GM23338 (cell line): ENCODE measurements at regions not wholly inside any gene's neighbourhood (a gene's known extent, or its start where the extent isn't known, plus 50 kb on each side); places are given as distances from the start of the nearest gene placed in this dataset.

ENCODE experiments used
- ATAC-seq: fragments of 200-7000 bp; cut with Tn5 transposase; 3 replicates; pipeline ENCODE4 v1.9.1; 2020
- DNase-seq: peaks from one replicate; pipeline ENCODE4 v3.0.0-alpha.2; 2015; ENCODE audit warnings: low spot score
- H2AFZ ChIP-seq: fragments of 200-600 bp; sonication (generic); 2 replicates; pipeline ENCODE4 v1.8.0; 2016; ENCODE audit warnings: antibody characterized with exemption, mild to moderate bottlenecking, moderate library complexity
- H3F3A ChIP-seq: fragments of 200-600 bp; sonication (generic); replicated peaks from 2 replicates; pipeline ENCODE4 v1.8.0; 2017; ENCODE audit warnings: antibody characterized with exemption, mixed run types, low read depth
- H3K27ac ChIP-seq: fragments of 200-600 bp; sonication (generic); 2 replicates; pipeline ENCODE4 v1.6.1; 2016; ENCODE audit warnings: low read depth
- H3K27me3 ChIP-seq: fragments of 200-600 bp; sonication (generic); 2 replicates; pipeline ENCODE4 v1.8.0; 2016; ENCODE audit warnings: mild to moderate bottlenecking, mixed run types, moderate library complexity; ENCODE audit not compliant: insufficient read depth
- H3K36me3 ChIP-seq: fragments of 200-600 bp; sonication (generic); 2 replicates; pipeline ENCODE4 v1.8.0; 2016; ENCODE audit warnings: mild to moderate bottlenecking; ENCODE audit not compliant: insufficient read depth
- H3K4me1 ChIP-seq: fragments of 200-600 bp; sonication (generic); 2 replicates; pipeline ENCODE4 v1.8.0; 2016; ENCODE audit warnings: mild to moderate bottlenecking, moderate library complexity; ENCODE audit not compliant: insufficient read depth
- H3K4me2 ChIP-seq: fragments of 200-600 bp; sonication (generic); 2 replicates; pipeline ENCODE4 v1.7.1; 2017; ENCODE audit warnings: mixed run types
- H3K4me3 ChIP-seq: fragments of 200-600 bp; sonication (generic); 2 replicates; pipeline ENCODE4 v1.6.1; 2016; ENCODE audit warnings: mixed run types
- H3K79me2 ChIP-seq: fragments of 200-600 bp; sonication (generic); replicated peaks from 2 replicates; pipeline ENCODE4 v1.8.0; 2017; ENCODE audit warnings: mild to moderate bottlenecking; ENCODE audit not compliant: insufficient read depth
- H3K9me2 ChIP-seq: fragments of 200-600 bp; sonication (generic); 2 replicates; pipeline ENCODE4 v1.8.0; 2017; ENCODE audit not compliant: insufficient read depth
- H4K20me1 ChIP-seq: fragments of 200-600 bp; sonication (generic); replicated peaks from 2 replicates; pipeline ENCODE4 v1.8.0; 2017; ENCODE audit warnings: mild to moderate bottlenecking; ENCODE audit not compliant: insufficient read depth
- H3K27ac Mint-ChIP-seq: 2 replicates; pipeline ENCODE4 v1.8.0; 2020; ENCODE audit warnings: inconsistent platforms, mild to moderate bottlenecking, moderate library complexity, mixed read lengths
- H3K27me3 Mint-ChIP-seq: 3 replicates; pipeline ENCODE4 v1.8.0; 2022; ENCODE audit warnings: low read depth, mild to moderate bottlenecking, moderate library complexity, mixed read lengths, inconsistent platforms; ENCODE audit not compliant: insufficient read depth, poor library complexity
- H3K36me3 Mint-ChIP-seq: 3 replicates; pipeline ENCODE4 v1.8.0; 2021; ENCODE audit warnings: low read depth, mild to moderate bottlenecking, inconsistent platforms, moderate library complexity, mixed read lengths
- H3K4me1 Mint-ChIP-seq: 3 replicates; pipeline ENCODE4 v1.8.0; 2020; ENCODE audit warnings: mild to moderate bottlenecking, inconsistent platforms, mixed read lengths
- H3K4me3 Mint-ChIP-seq: 3 replicates; pipeline ENCODE4 v1.8.0; 2021; ENCODE audit warnings: moderate library complexity, mild to moderate bottlenecking, inconsistent platforms, mixed read lengths
- H3K9me3 Mint-ChIP-seq: 3 replicates; pipeline ENCODE4 v1.8.0; 2020; ENCODE audit warnings: moderate library complexity, mild to moderate bottlenecking, inconsistent platforms, mixed read lengths
- CREB1 ChIP-seq: fragments of 250-450 bp; sonication (Bioruptor Pico); IDR thresholded peaks from 2 replicates; pipeline ENCODE4 v1.5.0; 2020; ENCODE audit warnings: low read depth, mild to moderate bottlenecking, moderate library complexity
- ETS1 ChIP-seq: IDR thresholded peaks from 2 replicates; pipeline ENCODE4 v1.6.1; 2016; ENCODE audit warnings: antibody characterized with exemption
- EZH2 ChIP-seq: fragments of 200-600 bp; sonication (generic); IDR thresholded peaks from one replicate; pipeline ENCODE4 v1.8.0; 2017; ENCODE audit warnings: antibody characterized with exemption, mild to moderate bottlenecking, low read depth; ENCODE audit not compliant: unreplicated experiment
- EZH2phosphoT487 ChIP-seq: fragments of 200-600 bp; sonication (generic); IDR thresholded peaks from one replicate; pipeline ENCODE4 v1.8.1; 2018; ENCODE audit warnings: antibody characterized with exemption; ENCODE audit not compliant: unreplicated experiment
- JUNB ChIP-seq: IDR thresholded peaks from one replicate; pipeline ENCODE4 v1.6.1; 2016; ENCODE audit warnings: antibody characterized with exemption; ENCODE audit not compliant: unreplicated experiment
- NANOG ChIP-seq: IDR thresholded peaks from 2 replicates; pipeline ENCODE4 v1.6.1; 2016; ENCODE audit warnings: antibody characterized with exemption, borderline replicate concordance
- POLR2AphosphoS5 ChIP-seq: IDR thresholded peaks from 2 replicates; pipeline ENCODE4 v1.6.1; 2016; ENCODE audit warnings: antibody characterized with exemption, low read depth
- REST ChIP-seq: IDR thresholded peaks from one replicate; pipeline ENCODE4 v1.6.1; 2018; ENCODE audit warnings: antibody characterized with exemption; ENCODE audit not compliant: unreplicated experiment
- STAT1 ChIP-seq: IDR thresholded peaks from one replicate; pipeline ENCODE4 v1.6.1; 2016; ENCODE audit warnings: antibody characterized with exemption; ENCODE audit not compliant: unreplicated experiment
- ZNF114 ChIP-seq: fragments of 250-450 bp; sonication (Bioruptor Pico); IDR thresholded peaks from 2 replicates; pipeline ENCODE4 v1.5.0; 2020; ENCODE audit warnings: mild to moderate bottlenecking, moderate library complexity
- ZNF331 ChIP-seq: fragments of 250-450 bp; sonication (Bioruptor Pico); IDR thresholded peaks from 2 replicates; pipeline ENCODE4 v1.5.0; 2020; ENCODE audit warnings: low read depth, mild to moderate bottlenecking, moderate library complexity
- ZNF462 ChIP-seq: fragments of 250-450 bp; sonication (Bioruptor Pico); IDR thresholded peaks from 2 replicates; pipeline ENCODE4 v1.5.0; 2020; ENCODE audit warnings: mild to moderate bottlenecking, moderate library complexity
- TF ChIP-seq, protein P1 (sequence below), 2 experiments: fragments of 200-600 bp in 1 of 2; sonication (generic) in 1 of 2; conservative IDR thresholded peaks; 2 replicates each; pipeline versions ENCODE4 v1.5.1 to v1.6.1; 2016 to 2017; ENCODE audit warnings: antibody characterized with exemption in 2 of 2, low read depth in 2 of 2, mild to moderate bottlenecking in 2 of 2, moderate library complexity in 1 of 2

- no peaks in the 10 kb centered on the region for H3K9me2 ChIP-seq
- no peaks in the 10 kb centered on the region for H3K4me1 ChIP-seq
Measured at GRCh38 chr6:164861967-164862366, 447.4 kb downstream of the C6orf118 start.

More at GRCh38 chr6:164861967-164862366, 447.4 kb downstream of the C6orf118 start:
- Mint-ChIP-seq H3K27ac (no peak overlapping the region), H3K27me3 (peaks cover 2% of the 10 kb centered on the region), H3K4me3 (no peak overlapping the region), H3K36me3 (no peaks in the 10 kb centered on the region), H3K9me3 (no peaks in the 10 kb centered on the region; the same call in 2 of the 3 replicates), H3K4me1 (no peaks in the 10 kb centered on the region)
- TF ChIP-seq JUNB (no peak), CREB1 (CRISPR knock-in tag) (no peak), ZNF331 (no peak), STAT1 (no peak), ZNF114 (CRISPR knock-in tag) (no peak), EZH2phosphoT487 (no peak), POLR2AphosphoS5 (no peak), EZH2 (no peak), ETS1 (no peak), NANOG (no peak), ZNF462 (CRISPR knock-in tag) (no peak), REST (no peak)
- TF ChIP-seq, protein P1, sequence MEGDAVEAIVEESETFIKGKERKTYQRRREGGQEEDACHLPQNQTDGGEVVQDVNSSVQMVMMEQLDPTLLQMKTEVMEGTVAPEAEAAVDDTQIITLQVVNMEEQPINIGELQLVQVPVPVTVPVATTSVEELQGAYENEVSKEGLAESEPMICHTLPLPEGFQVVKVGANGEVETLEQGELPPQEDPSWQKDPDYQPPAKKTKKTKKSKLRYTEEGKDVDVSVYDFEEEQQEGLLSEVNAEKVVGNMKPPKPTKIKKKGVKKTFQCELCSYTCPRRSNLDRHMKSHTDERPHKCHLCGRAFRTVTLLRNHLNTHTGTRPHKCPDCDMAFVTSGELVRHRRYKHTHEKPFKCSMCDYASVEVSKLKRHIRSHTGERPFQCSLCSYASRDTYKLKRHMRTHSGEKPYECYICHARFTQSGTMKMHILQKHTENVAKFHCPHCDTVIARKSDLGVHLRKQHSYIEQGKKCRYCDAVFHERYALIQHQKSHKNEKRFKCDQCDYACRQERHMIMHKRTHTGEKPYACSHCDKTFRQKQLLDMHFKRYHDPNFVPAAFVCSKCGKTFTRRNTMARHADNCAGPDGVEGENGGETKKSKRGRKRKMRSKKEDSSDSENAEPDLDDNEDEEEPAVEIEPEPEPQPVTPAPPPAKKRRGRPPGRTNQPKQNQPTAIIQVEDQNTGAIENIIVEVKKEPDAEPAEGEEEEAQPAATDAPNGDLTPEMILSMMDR (conservative IDR thresholded peaks at IDR 0.05; ENCODE audit: low read depth in 2 of 2), result no peak
- DNase-seq (no peak), ATAC-seq (no peak)
- no peaks in the 10 kb centered on the region for H3K27me3 ChIP-seq
- H3K4me2 ChIP-seq, result no peak overlapping the region
- H3K27ac ChIP-seq, result no peak overlapping the region
- no peaks in the 10 kb centered on the region for H3K36me3 ChIP-seq
- H3F3A ChIP-seq, result no peaks in the 10 kb centered on the region
- no peak overlapping the region for H3K4me3 ChIP-seq
- H3K79me2 ChIP-seq, result no peaks in the 10 kb centered on the region
- peak overlapping the region; percentile 75; the same call in 1 of the 2 replicates for H2AFZ ChIP-seq
- no peaks in the 10 kb centered on the region for H4K20me1 ChIP-seq
